VCaP (cell line): ENCODE measurements at regions not wholly inside any gene's neighbourhood (a gene's known extent, or its start where the extent isn't known, plus 50 kb on each side); places are given as distances from the start of the nearest gene placed in this dataset.

Source experiments
- H3K27ac ChIP-seq: fragments of 450-650 bp; 2 replicates; pipeline ENCODE4 v1.5.1; 2017
- CTCF ChIP-seq: fragments of 450-650 bp; conservative IDR thresholded peaks from 2 replicates; pipeline ENCODE4 v1.5.1; 2017; ENCODE audit warnings: mild to moderate bottlenecking, moderate library complexity

- H3K27ac ChIP-seq, result peak overlapping the region; percentile 44; the same call in 1 of the 2 replicates
- no peak for TF ChIP-seq CTCF
These were observed 1358.5 kb downstream of the ROBO2 start for GRCh38 chr3:78398401-78398800.

GRCh38 chr3:78402720-78403119 is 1362.8 kb downstream of the ROBO2 start:
- H3K27ac ChIP-seq, result no peak overlapping the region

GRCh38 chr3:78405745-78406144 is 1362.1 kb downstream of the ROBO1 start:
- no peak overlapping the region for H3K27ac ChIP-seq
- no peak for TF ChIP-seq CTCF

More at GRCh38 chr3:78402720-78403119, 1362.8 kb downstream of the ROBO2 start:
- no peak for TF ChIP-seq CTCF

GRCh38 chr3:78406396-78406795 is 1361.4 kb downstream of the ROBO1 start:
- TF ChIP-seq CTCF, result no peak
- no peak overlapping the region for H3K27ac ChIP-seq

GRCh38 chr3:78410077-78410476 is 1357.7 kb downstream of the ROBO1 start:
- no peak for TF ChIP-seq CTCF
- no peak overlapping the region for H3K27ac ChIP-seq

- no peak overlapping the region for H3K27ac ChIP-seq
- no peak for TF ChIP-seq CTCF
These were observed 1353.5 kb downstream of the ROBO1 start for GRCh38 chr3:78414261-78414660.

GRCh38 chr3:78420611-78421010 is 1347.2 kb downstream of the ROBO1 start:
- no peak for TF ChIP-seq CTCF
- H3K27ac ChIP-seq, result no peak overlapping the region
